HL-60 (cell line): ENCODE measurements at regions not wholly inside any gene's neighbourhood (a gene's known extent, or its start where the extent isn't known, plus 50 kb on each side); places are given as distances from the start of the nearest gene placed in this dataset.
"Not testable (repeated sequence)": the region's sequence is repeated elsewhere in the genome, so short reads cannot be mapped to it uniquely, and the experiment has no call there.

ENCODE experiments used
- DNase-seq, 2 experiments: peaks; one replicate each; pipeline ENCODE4 v3.0.0-alpha.2; 2010 to 2020; ENCODE audit warnings: low read depth in 1 of 2, low spot score in 1 of 2
- H3K27ac ChIP-seq: fragments of 250-450 bp; sonication (Bioruptor Pico); replicated peaks from 2 replicates; pipeline ENCODE4 v1.5.1; 2020; ENCODE audit warnings: mild to moderate bottlenecking, moderate library complexity
- H3K27me3 ChIP-seq: fragments of 250-450 bp; sonication (Bioruptor Pico); 2 replicates; pipeline ENCODE4 v1.5.1; 2021; ENCODE audit warnings: mild to moderate bottlenecking, moderate library complexity; ENCODE audit not compliant: insufficient read depth, poor library complexity, severe bottlenecking
- H3K4me3 ChIP-seq: replicated peaks from 2 replicates; pipeline ENCODE4 v1.5.1; 2011; ENCODE audit warnings: mild to moderate bottlenecking, control low read depth, low read length; ENCODE audit not compliant: insufficient read depth
- GABPA ChIP-seq: IDR thresholded peaks from 2 replicates; pipeline ENCODE4 v1.6.1; 2012; ENCODE audit warnings: low read depth
- POLR2AphosphoS5 ChIP-seq: IDR thresholded peaks from 2 replicates; pipeline ENCODE4 v1.6.1; 2012; ENCODE audit warnings: low read depth
- SPI1 ChIP-seq: IDR thresholded peaks from 2 replicates; pipeline ENCODE4 v1.6.1; 2012; ENCODE audit warnings: low read depth, mild to moderate bottlenecking, borderline replicate concordance
- TF ChIP-seq, protein P1 (sequence below): IDR thresholded peaks from 2 replicates; pipeline ENCODE4 v1.6.1; 2012; ENCODE audit warnings: low read depth; ENCODE audit not compliant: insufficient replicate concordance
- TF ChIP-seq, protein P2 (sequence below): IDR thresholded peaks from one replicate; pipeline ENCODE4 v1.5.1; 2011; ENCODE audit warnings: low read length, control low read depth, inconsistent platforms; ENCODE audit not compliant: insufficient read depth

- DNase-seq: no peak
- TF ChIP-seq, protein P1, sequence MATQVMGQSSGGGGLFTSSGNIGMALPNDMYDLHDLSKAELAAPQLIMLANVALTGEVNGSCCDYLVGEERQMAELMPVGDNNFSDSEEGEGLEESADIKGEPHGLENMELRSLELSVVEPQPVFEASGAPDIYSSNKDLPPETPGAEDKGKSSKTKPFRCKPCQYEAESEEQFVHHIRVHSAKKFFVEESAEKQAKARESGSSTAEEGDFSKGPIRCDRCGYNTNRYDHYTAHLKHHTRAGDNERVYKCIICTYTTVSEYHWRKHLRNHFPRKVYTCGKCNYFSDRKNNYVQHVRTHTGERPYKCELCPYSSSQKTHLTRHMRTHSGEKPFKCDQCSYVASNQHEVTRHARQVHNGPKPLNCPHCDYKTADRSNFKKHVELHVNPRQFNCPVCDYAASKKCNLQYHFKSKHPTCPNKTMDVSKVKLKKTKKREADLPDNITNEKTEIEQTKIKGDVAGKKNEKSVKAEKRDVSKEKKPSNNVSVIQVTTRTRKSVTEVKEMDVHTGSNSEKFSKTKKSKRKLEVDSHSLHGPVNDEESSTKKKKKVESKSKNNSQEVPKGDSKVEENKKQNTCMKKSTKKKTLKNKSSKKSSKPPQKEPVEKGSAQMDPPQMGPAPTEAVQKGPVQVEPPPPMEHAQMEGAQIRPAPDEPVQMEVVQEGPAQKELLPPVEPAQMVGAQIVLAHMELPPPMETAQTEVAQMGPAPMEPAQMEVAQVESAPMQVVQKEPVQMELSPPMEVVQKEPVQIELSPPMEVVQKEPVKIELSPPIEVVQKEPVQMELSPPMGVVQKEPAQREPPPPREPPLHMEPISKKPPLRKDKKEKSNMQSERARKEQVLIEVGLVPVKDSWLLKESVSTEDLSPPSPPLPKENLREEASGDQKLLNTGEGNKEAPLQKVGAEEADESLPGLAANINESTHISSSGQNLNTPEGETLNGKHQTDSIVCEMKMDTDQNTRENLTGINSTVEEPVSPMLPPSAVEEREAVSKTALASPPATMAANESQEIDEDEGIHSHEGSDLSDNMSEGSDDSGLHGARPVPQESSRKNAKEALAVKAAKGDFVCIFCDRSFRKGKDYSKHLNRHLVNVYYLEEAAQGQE: no peak
- TF ChIP-seq, protein P2, sequence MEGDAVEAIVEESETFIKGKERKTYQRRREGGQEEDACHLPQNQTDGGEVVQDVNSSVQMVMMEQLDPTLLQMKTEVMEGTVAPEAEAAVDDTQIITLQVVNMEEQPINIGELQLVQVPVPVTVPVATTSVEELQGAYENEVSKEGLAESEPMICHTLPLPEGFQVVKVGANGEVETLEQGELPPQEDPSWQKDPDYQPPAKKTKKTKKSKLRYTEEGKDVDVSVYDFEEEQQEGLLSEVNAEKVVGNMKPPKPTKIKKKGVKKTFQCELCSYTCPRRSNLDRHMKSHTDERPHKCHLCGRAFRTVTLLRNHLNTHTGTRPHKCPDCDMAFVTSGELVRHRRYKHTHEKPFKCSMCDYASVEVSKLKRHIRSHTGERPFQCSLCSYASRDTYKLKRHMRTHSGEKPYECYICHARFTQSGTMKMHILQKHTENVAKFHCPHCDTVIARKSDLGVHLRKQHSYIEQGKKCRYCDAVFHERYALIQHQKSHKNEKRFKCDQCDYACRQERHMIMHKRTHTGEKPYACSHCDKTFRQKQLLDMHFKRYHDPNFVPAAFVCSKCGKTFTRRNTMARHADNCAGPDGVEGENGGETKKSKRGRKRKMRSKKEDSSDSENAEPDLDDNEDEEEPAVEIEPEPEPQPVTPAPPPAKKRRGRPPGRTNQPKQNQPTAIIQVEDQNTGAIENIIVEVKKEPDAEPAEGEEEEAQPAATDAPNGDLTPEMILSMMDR: no peak
- no peak for TF ChIP-seq SPI1
- no peak for TF ChIP-seq GABPA
- TF ChIP-seq POLR2AphosphoS5: no peak
- no peak overlapping the region for H3K4me3 ChIP-seq
These were observed 1670.3 kb downstream of the MRPL39 start for GRCh38 chr21:23936991-23937390.

GRCh38 chr21:23936224-23936623, 1671.1 kb downstream of the MRPL39 start:
- Histone ChIP-seq H3K27me3 (no peaks in the 10 kb centered on the region), H3K27ac (no peak overlapping the region), H3K4me3 (no peak overlapping the region)
- DNase-seq: peak; percentile 11 to 27
- TF ChIP-seq GABPA: no peak
- TF ChIP-seq, protein P2: peak; percentile 41

More at GRCh38 chr21:23936991-23937390, 1670.3 kb downstream of the MRPL39 start:
- no peak overlapping the region for H3K27ac ChIP-seq
- H3K27me3 ChIP-seq: no peaks in the 10 kb centered on the region

- no peaks in the 10 kb centered on the region for H3K27me3 ChIP-seq
- TF ChIP-seq POLR2AphosphoS5 (no peak), GABPA (no peak), SPI1 (no peak)
- TF ChIP-seq, protein P1: no peak
- TF ChIP-seq, protein P2: no peak
- H3K4me3 ChIP-seq: no peak overlapping the region
- H3K27ac ChIP-seq: no peak overlapping the region
- no peak for DNase-seq
These were observed 1676.7 kb downstream of the MRPL39 start for GRCh38 chr21:23930565-23930964.

DNA sequence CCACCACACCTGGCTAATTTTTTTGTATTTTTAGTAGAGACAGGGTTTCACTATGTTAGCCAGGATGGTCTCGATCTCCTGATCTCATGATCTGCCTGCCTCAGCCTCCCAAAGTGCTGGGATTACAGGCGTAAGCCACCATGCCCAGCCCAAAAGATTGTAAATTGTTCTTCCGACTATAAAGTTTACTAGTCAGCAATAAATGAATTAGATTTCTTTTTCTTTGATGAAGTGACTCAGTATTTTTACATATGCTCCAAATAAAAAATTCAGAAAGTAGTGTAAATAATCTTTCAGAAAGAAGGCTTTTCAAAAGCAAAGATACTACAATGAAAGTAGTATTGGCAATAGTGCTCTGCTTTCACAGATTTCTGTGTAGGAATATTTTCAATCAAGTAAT, 1680.9 kb downstream of the MRPL39 start:
- not testable (repeated sequence) for H3K27ac ChIP-seq, H3K4me3 ChIP-seq, DNase-seq, H3K27me3 ChIP-seq
